H9 (cell line): ENCODE measurements at regions not wholly inside any gene's neighbourhood (a gene's known extent, or its start where the extent isn't known, plus 50 kb on each side); places are given as distances from the start of the nearest gene placed in this dataset.
A peak's percentile ranks its signal among the peaks of the same experiment; 100 is the strongest.

Experiments used
- DNase-seq: peaks from one replicate; pipeline ENCODE4 v3.0.0-alpha.2; 2017
- H2AFZ ChIP-seq: one replicate; pipeline ENCODE4 v1.6.1; 2013; ENCODE audit warnings: mild to moderate bottlenecking, low read length, control low read depth, moderate library complexity
- H2AK5ac ChIP-seq: 2 replicates; pipeline ENCODE4 v1.6.1; 2013; ENCODE audit warnings: low read length, control low read depth, mixed read lengths; ENCODE audit not compliant: insufficient read length
- H2BK120ac ChIP-seq: one replicate; pipeline ENCODE4 v1.6.1; 2013; ENCODE audit warnings: low read depth, mild to moderate bottlenecking, low read length, control low read depth, inconsistent platforms; ENCODE audit not compliant: poor library complexity, severe bottlenecking
- H2BK12ac ChIP-seq: 2 replicates; pipeline ENCODE4 v1.6.1; 2013; ENCODE audit warnings: low read length, control low read depth, mixed read lengths, low read depth; ENCODE audit not compliant: insufficient read length
- H2BK15ac ChIP-seq: 2 replicates; pipeline ENCODE4 v1.6.1; 2013; ENCODE audit warnings: low read depth, low read length, control low read depth
- H2BK20ac ChIP-seq: one replicate; pipeline ENCODE4 v1.6.1; 2013; ENCODE audit warnings: low read depth, mild to moderate bottlenecking, low read length, control low read depth, inconsistent platforms; ENCODE audit not compliant: poor library complexity, severe bottlenecking
- H2BK5ac ChIP-seq: 2 replicates; pipeline ENCODE4 v1.6.1; 2013; ENCODE audit warnings: low read length, control low read depth, mixed read lengths; ENCODE audit not compliant: insufficient read length
- H3K14ac ChIP-seq: 2 replicates; pipeline ENCODE4 v1.6.1; 2013; ENCODE audit warnings: low read length, control low read depth; ENCODE audit not compliant: insufficient read depth
- H3K18ac ChIP-seq: 2 replicates; pipeline ENCODE4 v1.6.1; 2013; ENCODE audit warnings: low read depth, mild to moderate bottlenecking, mixed read lengths, low read length, control low read depth; ENCODE audit not compliant: insufficient read length
- H3K23ac ChIP-seq: 2 replicates; pipeline ENCODE4 v1.6.1; 2013; ENCODE audit warnings: low read length, control low read depth, mixed read lengths, low read depth; ENCODE audit not compliant: insufficient read length
- H3K23me2 ChIP-seq: 2 replicates; pipeline ENCODE4 v1.6.1; 2013; ENCODE audit warnings: low read depth, mild to moderate bottlenecking, mixed read lengths, low read length, control low read depth; ENCODE audit not compliant: insufficient read length, poor library complexity, severe bottlenecking
- H3K27ac ChIP-seq: 2 replicates; pipeline ENCODE4 v1.5.1; 2013; ENCODE audit warnings: low read length, control low read depth, mixed read lengths, low read depth; ENCODE audit not compliant: insufficient read length
- H3K27me3 ChIP-seq: 2 replicates; pipeline ENCODE4 v1.6.1; 2013; ENCODE audit warnings: low read length, control low read depth, inconsistent platforms; ENCODE audit not compliant: insufficient read depth
- H3K4ac ChIP-seq: 2 replicates; pipeline ENCODE4 v1.6.1; 2013; ENCODE audit warnings: low read depth, mild to moderate bottlenecking, control low read depth, inconsistent platforms, low read length, moderate library complexity
- H3K4me1 ChIP-seq: 2 replicates; pipeline ENCODE4 v1.6.1; 2013; ENCODE audit warnings: low read length, control low read depth, inconsistent platforms; ENCODE audit not compliant: insufficient read depth
- H3K4me2 ChIP-seq: 2 replicates; pipeline ENCODE4 v1.6.1; 2013; ENCODE audit warnings: low read length, control low read depth, mixed read lengths; ENCODE audit not compliant: insufficient read length, insufficient read depth
- H3K56ac ChIP-seq: 2 replicates; pipeline ENCODE4 v1.6.1; 2013; ENCODE audit warnings: low read depth, mild to moderate bottlenecking, mixed read lengths, low read length, control low read depth; ENCODE audit not compliant: insufficient read length
- H3K79me1 ChIP-seq: 2 replicates; pipeline ENCODE4 v1.6.1; 2013; ENCODE audit warnings: low read depth, mild to moderate bottlenecking, moderate library complexity, low read length, control low read depth, inconsistent platforms; ENCODE audit not compliant: insufficient read depth, poor library complexity, severe bottlenecking
- H3K79me2 ChIP-seq: 2 replicates; pipeline ENCODE4 v1.6.1; 2013; ENCODE audit warnings: low read length, control low read depth, inconsistent platforms; ENCODE audit not compliant: insufficient read depth
- H3K9ac ChIP-seq: 2 replicates; pipeline ENCODE4 v1.6.1; 2013; ENCODE audit warnings: low read length, control low read depth, mixed read lengths; ENCODE audit not compliant: insufficient read length; ENCODE audit errors: extremely low read depth
- H3K9me3 ChIP-seq: one replicate; pipeline ENCODE4 v1.6.1; 2013; ENCODE audit warnings: low read depth, low read length, inconsistent platforms; ENCODE audit not compliant: control insufficient read depth
- H3T11ph ChIP-seq: one replicate; pipeline ENCODE4 v1.6.1; 2013; ENCODE audit warnings: mild to moderate bottlenecking, low read length, control low read depth, inconsistent platforms
- H4K20me1 ChIP-seq: one replicate; pipeline ENCODE4 v1.6.1; 2013; ENCODE audit not compliant: control insufficient read depth, insufficient read length, insufficient read depth
- H4K5ac ChIP-seq: 2 replicates; pipeline ENCODE4 v1.6.1; 2013; ENCODE audit warnings: low read depth, mild to moderate bottlenecking, mixed read lengths, low read length, control low read depth; ENCODE audit not compliant: insufficient read length
- H4K8ac ChIP-seq: replicated peaks from 2 replicates; pipeline ENCODE4 v1.6.1; 2013; ENCODE audit warnings: low read length, control low read depth, mixed read lengths, low read depth; ENCODE audit not compliant: insufficient read length
- H4K91ac ChIP-seq: 2 replicates; pipeline ENCODE4 v1.6.1; 2013; ENCODE audit warnings: low read depth, mild to moderate bottlenecking, moderate library complexity, mixed read lengths, low read length, control low read depth; ENCODE audit not compliant: insufficient read length
- H3K27ac Mint-ChIP-seq, 3 experiments: 2 replicates in 2 of 3; 3 replicates in 1 of 3; pipeline ENCODE4 v1.8.0; 2020 to 2021; ENCODE audit warnings: mixed read lengths in 3 of 3, mild to moderate bottlenecking in 1 of 3, moderate library complexity in 1 of 3
- H3K27me3 Mint-ChIP-seq: 2 replicates; pipeline ENCODE4 v1.8.0; 2021; ENCODE audit warnings: low read depth, mild to moderate bottlenecking, moderate library complexity, mixed read lengths
- H3K36me3 Mint-ChIP-seq, 3 experiments: 2 replicates in 2 of 3; 3 replicates in 1 of 3; pipeline ENCODE4 v1.8.0; 2020 to 2021; ENCODE audit warnings: low read depth in 3 of 3, mixed read lengths in 3 of 3; ENCODE audit not compliant: insufficient read depth in 1 of 3
- H3K4me1 Mint-ChIP-seq, 2 experiments: 2 replicates each; pipeline ENCODE4 v1.8.0; 2020; ENCODE audit warnings: mixed read lengths in 2 of 2
- H3K4me3 Mint-ChIP-seq, 2 experiments: 2 replicates in 1 of 2; 3 replicates in 1 of 2; pipeline ENCODE4 v1.8.0; 2020 to 2021; ENCODE audit warnings: mild to moderate bottlenecking in 2 of 2, mixed read lengths in 2 of 2, moderate library complexity in 1 of 2
- H3K9me3 Mint-ChIP-seq, 2 experiments: 2 replicates in 1 of 2; 3 replicates in 1 of 2; pipeline ENCODE4 v1.8.0; 2020; ENCODE audit warnings: mild to moderate bottlenecking in 2 of 2, mixed read lengths in 2 of 2, moderate library complexity in 1 of 2
- WGBS: extraction: QIAGEN DNeasy Blood & Tissue Kit; methylation state at CpG from one replicate; pipeline ENCODE4 v1.1.7; 2013; ENCODE audit warnings: missing lambda C conversion rate, low lambda C conversion rate, mixed read lengths; ENCODE audit not compliant: insufficient read length; ENCODE audit errors: extremely low coverage; 5-methylcytosine and 5-hydroxymethylcytosine counted together
- TF ChIP-seq, protein P1 (sequence below): fragments of 200-600 bp; sonication (generic); conservative IDR thresholded peaks from 3 replicates; pipeline ENCODE4 v1.8.0; 2021; ENCODE audit warnings: antibody characterized with exemption, mild to moderate bottlenecking

DNA sequence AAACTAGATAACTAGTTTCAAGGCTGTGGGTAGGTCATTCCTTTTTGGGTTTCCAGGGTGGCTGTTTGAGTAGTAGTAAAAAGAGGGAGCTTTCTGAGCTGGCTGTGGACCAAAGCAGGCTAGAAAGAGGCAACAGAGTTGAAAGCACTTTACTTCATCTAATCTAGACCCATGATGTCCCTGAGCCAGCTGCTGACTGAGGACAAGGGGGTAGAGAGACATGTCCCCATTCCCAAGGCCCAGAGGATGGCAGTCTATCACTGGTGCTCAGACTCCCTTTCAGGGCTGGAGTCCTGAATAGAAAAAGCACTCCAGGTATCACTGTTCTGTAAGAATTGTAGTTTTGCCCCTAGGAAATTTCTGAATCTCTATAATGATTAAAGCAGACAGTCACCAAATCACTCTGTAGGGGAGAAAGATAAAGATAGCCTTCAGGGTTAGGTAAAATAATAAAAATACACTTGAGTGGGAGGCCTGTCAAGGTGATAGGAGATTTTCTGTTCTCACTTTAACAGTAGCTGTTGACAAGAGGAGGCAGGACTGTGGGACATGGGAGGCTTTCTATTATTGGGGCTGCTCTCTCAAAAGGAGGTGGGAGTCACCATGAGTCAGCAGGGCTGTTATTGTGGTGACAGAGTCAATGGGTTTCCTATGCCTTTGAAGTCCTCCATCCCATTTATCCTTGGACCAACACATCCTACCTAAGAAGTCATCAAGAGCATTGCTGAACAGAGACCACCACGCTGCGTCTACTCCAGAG, 190.2 kb upstream of the MPHOSPH6 start:
- no peaks in the 10 kb centered on the region for H3K27me3 ChIP-seq
- no peak overlapping the region for H2BK15ac ChIP-seq
- WGBS = no CpG with 5 or more reads among the region's 2 CpGs
- H4K5ac ChIP-seq = no peak overlapping the region
- H3K4me2 ChIP-seq = no peak overlapping the region
- Mint-ChIP-seq H3K36me3 (no peaks in the 10 kb centered on the region; a peak in 1 of 7 replicates), H3K4me1 (peaks cover 10% of the 10 kb centered on the region in 2 experiments; a peak in 2 of 4 replicates), H3K27ac (peak overlapping the region in 1 of 3 experiments; percentile 41; a peak in 1 of 7 replicates), H3K4me3 (no peak overlapping the region), H3K9me3 (peaks cover 0 to 2% of the 10 kb centered on the region in 2 experiments; a peak in 3 of 5 replicates), H3K27me3 (peaks cover 8% of the 10 kb centered on the region; the same call in 1 of the 2 replicates)
- H3K56ac ChIP-seq = no peak overlapping the region
- H2BK20ac ChIP-seq = no peak overlapping the region
- no peak overlapping the region for H3T11ph ChIP-seq
- no peak overlapping the region for H2BK120ac ChIP-seq
- H4K8ac ChIP-seq = no peak overlapping the region
- no peak overlapping the region for H3K14ac ChIP-seq
- H4K91ac ChIP-seq = no peak overlapping the region
- no peak overlapping the region for H2BK5ac ChIP-seq
- no peak overlapping the region for H3K18ac ChIP-seq
- H2BK12ac ChIP-seq = no peak overlapping the region
- no peak overlapping the region for H3K4ac ChIP-seq
- no peaks in the 10 kb centered on the region for H3K23me2 ChIP-seq
- TF ChIP-seq, protein P1, sequence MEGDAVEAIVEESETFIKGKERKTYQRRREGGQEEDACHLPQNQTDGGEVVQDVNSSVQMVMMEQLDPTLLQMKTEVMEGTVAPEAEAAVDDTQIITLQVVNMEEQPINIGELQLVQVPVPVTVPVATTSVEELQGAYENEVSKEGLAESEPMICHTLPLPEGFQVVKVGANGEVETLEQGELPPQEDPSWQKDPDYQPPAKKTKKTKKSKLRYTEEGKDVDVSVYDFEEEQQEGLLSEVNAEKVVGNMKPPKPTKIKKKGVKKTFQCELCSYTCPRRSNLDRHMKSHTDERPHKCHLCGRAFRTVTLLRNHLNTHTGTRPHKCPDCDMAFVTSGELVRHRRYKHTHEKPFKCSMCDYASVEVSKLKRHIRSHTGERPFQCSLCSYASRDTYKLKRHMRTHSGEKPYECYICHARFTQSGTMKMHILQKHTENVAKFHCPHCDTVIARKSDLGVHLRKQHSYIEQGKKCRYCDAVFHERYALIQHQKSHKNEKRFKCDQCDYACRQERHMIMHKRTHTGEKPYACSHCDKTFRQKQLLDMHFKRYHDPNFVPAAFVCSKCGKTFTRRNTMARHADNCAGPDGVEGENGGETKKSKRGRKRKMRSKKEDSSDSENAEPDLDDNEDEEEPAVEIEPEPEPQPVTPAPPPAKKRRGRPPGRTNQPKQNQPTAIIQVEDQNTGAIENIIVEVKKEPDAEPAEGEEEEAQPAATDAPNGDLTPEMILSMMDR = no peak
- no peaks in the 10 kb centered on the region for H3K9me3 ChIP-seq
- no peaks in the 10 kb centered on the region for H3K79me1 ChIP-seq
- H3K79me2 ChIP-seq = no peaks in the 10 kb centered on the region
- no peak overlapping the region for H3K9ac ChIP-seq
- no peaks in the 10 kb centered on the region for H3K4me1 ChIP-seq
- no peak overlapping the region for H3K23ac ChIP-seq
- no peak overlapping the region for H2AK5ac ChIP-seq
- H3K27ac ChIP-seq = no peak overlapping the region
- no peak for DNase-seq
- no peak overlapping the region for H2AFZ ChIP-seq
- H4K20me1 ChIP-seq = no peaks in the 10 kb centered on the region
